OCI-LY7 (cell line): ENCODE measurements at regions not wholly inside any gene's neighbourhood (a gene's known extent, or its start where the extent isn't known, plus 50 kb on each side); places are given as distances from the start of the nearest gene placed in this dataset.

ENCODE experiments used
- BruUV-seq: library from RNA; stranded (reverse); fragments of 400-500 nt; replicated peaks from 2 replicates; lab custom pipeline; 2021; lab: Mats Ljungman, UMichigan
- CTCF ChIA-PET: fragments of 300-600 bp; sonication (Branson Sonifier 250); formaldehyde crosslinking; loops from one replicate; lab custom pipeline; 2022; ENCODE audit warnings: antibody characterized with exemption; ENCODE audit not compliant: unreplicated experiment; lab: Charles Lee
- POLR2A ChIA-PET: fragments of 300-600 bp; sonication (Branson Sonifier 250); formaldehyde crosslinking; loops from one replicate; lab custom pipeline; 2022; ENCODE audit warnings: antibody characterized with exemption; lab: Charles Lee
- DNase-seq: peaks from one replicate; pipeline ENCODE4 v3.0.0-alpha.2; 2015; ENCODE audit warnings: low spot score
- H2AFZ ChIP-seq: fragments of 200-600 bp; sonication (generic), shearing (Covaris generic); 2 replicates; pipeline ENCODE4 v1.6.1; 2014; ENCODE audit warnings: mild to moderate bottlenecking, antibody characterized with exemption, low read length, moderate library complexity
- H3K27ac ChIP-seq: fragments of 200-600 bp; sonication (generic); 2 replicates; pipeline ENCODE4 v1.5.1; 2014; ENCODE audit warnings: mixed run types, low read depth, mild to moderate bottlenecking, moderate library complexity, low read length, inconsistent platforms; ENCODE audit not compliant: poor library complexity, severe bottlenecking
- H3K36me3 ChIP-seq: fragments of 200-600 bp; sonication (generic); 2 replicates; pipeline ENCODE4 v1.6.1; 2014; ENCODE audit warnings: mild to moderate bottlenecking, antibody characterized with exemption, low read length, moderate library complexity, mixed read lengths; ENCODE audit not compliant: insufficient read depth
- H3K4me1 ChIP-seq: fragments of 200-600 bp; sonication (generic); 2 replicates; pipeline ENCODE4 v1.5.1; 2014; ENCODE audit warnings: mild to moderate bottlenecking, low read length; ENCODE audit not compliant: insufficient read depth, poor library complexity, severe bottlenecking
- H3K4me2 ChIP-seq: fragments of 200-600 bp; sonication (generic); 2 replicates; pipeline ENCODE4 v1.6.1; 2014; ENCODE audit warnings: mild to moderate bottlenecking, low read length
- H3K4me3 ChIP-seq: fragments of 200-600 bp; sonication (generic); 2 replicates; pipeline ENCODE4 v1.5.1; 2014; ENCODE audit warnings: mild to moderate bottlenecking, low read depth, low read length; ENCODE audit not compliant: poor library complexity, severe bottlenecking
- H3K79me2 ChIP-seq: fragments of 200-600 bp; sonication (generic); 2 replicates; pipeline ENCODE4 v1.6.1; 2016; ENCODE audit warnings: low read depth, mild to moderate bottlenecking, low read length, moderate library complexity, mixed read lengths; ENCODE audit not compliant: insufficient read depth
- H3K9me2 ChIP-seq: fragments of 200-600 bp; sonication (generic); 2 replicates; pipeline ENCODE4 v1.6.1; 2016; ENCODE audit warnings: mild to moderate bottlenecking, low read length, mixed read lengths; ENCODE audit not compliant: insufficient read depth
- H3K9me3 ChIP-seq: fragments of 200-600 bp; sonication (generic); 2 replicates; pipeline ENCODE4 v1.6.1; 2014; ENCODE audit warnings: mild to moderate bottlenecking, mixed run types, low read length, mixed read lengths
- H4K20me1 ChIP-seq: fragments of 200-600 bp; sonication (generic); 2 replicates; pipeline ENCODE4 v1.6.1; 2014; ENCODE audit warnings: mild to moderate bottlenecking, antibody characterized with exemption, low read length, moderate library complexity, mixed read lengths; ENCODE audit not compliant: insufficient read depth
- CTCF ChIP-seq: fragments of 200-600 bp; sonication (generic); conservative IDR thresholded peaks from 2 replicates; pipeline ENCODE4 v1.5.1; 2014; ENCODE audit warnings: mild to moderate bottlenecking, antibody characterized with exemption, low read length, moderate library complexity, mixed read lengths
- EZH2phosphoT487 ChIP-seq: fragments of 200-600 bp; sonication (generic); IDR thresholded peaks from 2 replicates; pipeline ENCODE4 v1.6.1; 2018; ENCODE audit warnings: low read depth, borderline replicate concordance, mild to moderate bottlenecking, mixed run types, antibody characterized with exemption, low read length, moderate library complexity, mixed read lengths
- intact Hi-C: fragments of 100-400 bp; cut with micrococcal nuclease; formaldehyde crosslinking; loops from one replicate; pipeline ENCODE4 v1.10.0; 2022; ENCODE audit not compliant: unreplicated experiment

GRCh38 chr4:170674176-170674575 is 584.4 kb upstream of the AADAT start:
- Histone ChIP-seq H3K9me3 (no peaks in the 10 kb centered on the region), H3K9me2 (no peaks in the 10 kb centered on the region), H3K4me2 (no peak overlapping the region), H3K4me1 (no peaks in the 10 kb centered on the region), H3K27ac (no peak overlapping the region), H3K4me3 (no peak overlapping the region), H2AFZ (no peak overlapping the region), H4K20me1 (no peaks in the 10 kb centered on the region), H3K79me2 (no peaks in the 10 kb centered on the region), H3K36me3 (no peaks in the 10 kb centered on the region)
- DNase-seq = no peak
- TF ChIP-seq EZH2phosphoT487 (no peak), CTCF (no peak)
- ChIA-PET CTCF (no interaction called here), POLR2A (interaction anchor here (0.7 kb wide), 1 partner anchor 456 kb away, joined by 3 read pairs; no protein-coding TSS in a partner anchor)
- intact Hi-C loops = no loop called here
- no TSS peak for BruUV-seq

- Histone ChIP-seq H3K27ac (no peak overlapping the region), H2AFZ (no peak overlapping the region), H3K79me2 (no peaks in the 10 kb centered on the region), H4K20me1 (no peaks in the 10 kb centered on the region), H3K4me3 (no peak overlapping the region), H3K4me1 (no peaks in the 10 kb centered on the region), H3K36me3 (no peaks in the 10 kb centered on the region), H3K9me2 (no peaks in the 10 kb centered on the region), H3K4me2 (no peak overlapping the region), H3K9me3 (no peaks in the 10 kb centered on the region)
- TF ChIP-seq EZH2phosphoT487 (no peak), CTCF (no peak)
- intact Hi-C loops = no loop called here
- BruUV-seq = no TSS peak
- DNase-seq = no peak
- POLR2A ChIA-PET = no interaction called here
- CTCF ChIA-PET = no interaction called here
These were observed 582.7 kb upstream of the AADAT start for GRCh38 chr4:170672381-170672965.

GRCh38 chr4:170671171-170671570 is 581.4 kb upstream of the AADAT start:
- no peak overlapping the region for H3K27ac ChIP-seq
- no peaks in the 10 kb centered on the region for H3K9me2 ChIP-seq
- no peak for TF ChIP-seq EZH2phosphoT487
- H3K4me3 ChIP-seq = no peak overlapping the region
- no peak overlapping the region for H3K4me2 ChIP-seq
- no peaks in the 10 kb centered on the region for H3K4me1 ChIP-seq
- no peaks in the 10 kb centered on the region for H4K20me1 ChIP-seq
- no peaks in the 10 kb centered on the region for H3K9me3 ChIP-seq
- H3K36me3 ChIP-seq = no peaks in the 10 kb centered on the region
- POLR2A ChIA-PET = no interaction called here
- intact Hi-C loops = no loop called here
- H2AFZ ChIP-seq = no peak overlapping the region
- DNase-seq = no peak
- no TSS peak for BruUV-seq
- CTCF ChIA-PET = no interaction called here
- no peaks in the 10 kb centered on the region for H3K79me2 ChIP-seq
